ENCODE measurements at regions not wholly inside any gene's neighbourhood (a gene's known extent, or its start where the extent isn't known, plus 50 kb on each side); places are given as distances from the start of the nearest gene placed in this dataset.
"Not testable (repeated sequence)": the region's sequence is repeated elsewhere in the genome, so short reads cannot be mapped to it uniquely, and the experiment has no call there.

DNA sequence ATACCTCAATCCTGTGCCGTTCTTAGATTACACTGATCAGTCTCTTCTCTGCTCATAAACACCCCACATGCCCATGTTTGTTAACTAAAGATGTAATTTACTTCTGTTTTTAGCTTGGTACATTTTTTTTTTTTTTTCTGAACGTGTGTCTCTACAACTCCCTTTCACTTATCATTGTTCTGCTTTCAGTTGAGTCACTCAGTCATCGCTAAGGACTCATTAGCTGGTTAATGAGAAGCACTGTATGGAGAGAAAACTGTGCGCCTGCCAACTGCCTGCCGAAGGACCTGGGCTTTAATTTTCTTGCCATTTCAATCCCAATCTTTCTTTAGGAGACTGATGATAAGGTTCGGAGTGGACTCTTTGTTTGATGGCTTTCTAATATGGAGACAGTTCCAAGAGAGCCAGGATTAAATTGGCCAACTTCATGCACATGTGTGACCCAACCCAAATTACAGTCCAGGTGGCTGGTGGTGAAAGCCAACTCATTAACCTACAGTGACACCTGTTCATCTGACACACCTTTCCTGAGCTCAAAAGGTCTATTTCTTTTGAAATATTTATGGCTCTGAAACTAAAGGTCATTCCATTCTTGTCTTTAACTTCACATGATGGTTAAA lies 334.1 kb downstream of the BCKDHB start:
- no peak for DNase-seq

DNA sequence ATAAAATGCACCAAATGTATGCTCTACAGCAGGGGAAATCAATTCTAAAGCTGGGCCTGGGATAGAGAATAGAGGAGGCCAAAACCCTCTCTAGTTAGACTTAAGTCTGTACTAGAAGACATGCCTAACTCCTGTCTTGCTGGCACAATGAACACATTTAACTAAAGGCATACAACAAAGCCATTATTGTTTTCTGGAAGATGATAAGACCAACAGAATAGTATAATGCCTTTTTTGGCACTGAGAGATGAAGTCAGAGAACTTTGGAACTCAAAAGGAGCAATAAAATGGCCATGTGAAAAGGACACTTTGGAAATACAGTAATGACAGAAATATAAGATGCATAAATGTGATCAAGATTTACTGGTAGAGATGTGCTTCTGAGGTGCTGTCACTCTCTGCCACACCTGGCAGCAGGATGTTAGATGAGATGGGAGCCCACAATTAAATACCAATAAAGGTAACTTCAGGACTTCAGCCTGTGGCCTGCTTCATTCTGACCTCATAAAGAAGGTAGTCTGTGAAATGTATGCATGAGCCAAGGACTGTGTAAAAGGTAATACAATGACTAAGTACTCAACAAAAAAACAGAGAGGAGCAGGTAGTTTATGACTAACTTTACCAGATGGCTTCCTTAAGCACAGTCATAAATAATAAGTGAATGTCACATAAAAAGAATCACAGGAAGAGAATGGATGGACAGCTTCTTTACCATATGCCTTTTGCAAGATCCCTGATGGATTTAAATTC lies 333.4 kb downstream of the BCKDHB start:
- no peak for DNase-seq

DNA sequence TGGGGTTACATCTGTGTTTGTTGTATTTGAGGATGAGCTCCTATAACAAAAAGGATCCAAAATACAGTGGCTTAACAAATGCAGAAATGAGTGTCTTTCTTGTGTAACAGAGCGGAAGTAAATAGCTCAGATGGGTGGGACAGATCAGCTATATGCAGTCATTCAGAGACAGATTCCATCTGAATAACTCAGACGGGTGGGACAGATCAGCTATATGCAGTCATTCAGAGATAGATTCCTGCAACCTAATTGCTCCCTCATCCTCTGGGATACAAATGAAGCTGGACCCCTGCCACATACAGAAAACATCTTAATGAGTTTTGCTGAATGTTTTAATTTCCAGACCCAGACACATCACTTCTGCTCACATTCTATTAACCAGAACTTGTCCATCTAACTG lies 332.3 kb downstream of the BCKDHB start:
- peak; percentile 93 for DNase-seq

DNA sequence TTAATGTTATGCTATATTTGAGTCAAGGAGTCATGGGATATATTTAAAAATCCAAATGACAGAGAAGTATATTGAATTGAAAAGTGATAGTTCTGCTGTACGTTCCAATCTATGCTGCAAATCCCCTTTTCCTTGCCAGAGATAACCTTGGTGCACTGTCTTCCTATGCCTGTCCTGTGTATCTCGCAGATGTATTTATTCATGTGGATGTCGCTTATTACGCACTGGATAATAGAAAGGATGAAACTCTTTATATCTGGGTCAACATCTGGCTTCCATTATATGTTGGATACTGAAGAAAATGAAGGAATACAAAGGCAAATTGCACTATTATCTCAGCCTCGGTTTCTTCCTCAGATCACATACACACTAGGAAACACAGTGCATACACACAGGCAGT lies 331.3 kb downstream of the BCKDHB start:
- no peak for DNase-seq

DNA sequence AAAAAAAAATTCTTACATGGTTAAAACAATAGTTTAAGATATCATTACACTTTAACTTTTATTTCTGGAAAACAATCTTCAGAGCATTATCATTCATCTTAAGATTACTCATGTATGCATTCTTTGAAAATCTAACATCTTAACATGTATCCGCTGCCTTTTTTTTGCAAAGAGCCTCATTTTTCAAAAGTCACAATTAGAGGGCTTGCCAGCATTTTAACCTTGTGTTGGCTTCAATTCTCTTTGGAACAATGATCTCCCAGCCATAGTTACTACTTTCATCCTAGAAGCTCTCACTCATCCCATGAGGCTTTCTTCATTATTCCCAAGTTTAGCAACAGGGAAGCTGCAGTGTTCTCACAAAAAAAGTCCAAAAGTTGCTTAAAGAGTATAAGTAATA lies 330.8 kb downstream of the BCKDHB start:
- no peak for DNase-seq

DNA sequence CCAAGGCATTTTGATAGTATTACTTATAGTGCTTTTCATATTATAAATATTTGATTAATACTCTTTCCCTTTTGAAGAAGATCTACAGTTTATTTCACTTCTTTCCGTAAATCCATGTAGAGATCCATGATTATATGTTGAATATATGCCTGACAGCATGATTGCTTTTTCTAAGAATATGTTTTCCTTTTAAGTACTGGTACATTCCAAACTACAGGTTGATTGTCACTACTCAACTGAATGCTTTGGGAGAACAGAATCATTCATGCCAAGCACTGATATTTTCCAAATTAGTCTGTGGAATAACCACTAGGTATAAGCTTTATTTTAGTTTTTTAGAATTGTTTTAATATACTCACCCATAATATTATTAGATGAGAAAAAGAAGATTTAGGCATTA lies 330.2 kb downstream of the BCKDHB start:
- no peak for DNase-seq

DNA sequence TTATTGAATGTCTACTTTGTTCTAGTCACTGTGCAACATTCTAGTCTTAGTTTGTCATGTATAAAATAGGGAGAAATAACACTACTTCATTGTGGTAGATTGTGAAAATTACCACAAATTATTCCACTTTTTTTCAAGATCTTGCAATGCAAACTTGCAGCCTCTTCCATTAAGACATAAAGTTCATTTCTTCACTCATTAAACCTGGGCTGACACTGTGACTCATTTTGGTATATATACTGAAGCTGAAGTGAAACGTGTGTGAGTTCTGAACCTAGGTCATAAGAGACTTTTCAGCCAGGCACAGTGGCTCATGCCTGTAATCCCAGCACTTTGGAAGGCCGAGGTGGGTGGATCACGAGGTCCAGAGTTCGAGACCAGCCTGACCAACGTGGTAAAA lies 329.0 kb downstream of the BCKDHB start:
- no peak for DNase-seq

DNA sequence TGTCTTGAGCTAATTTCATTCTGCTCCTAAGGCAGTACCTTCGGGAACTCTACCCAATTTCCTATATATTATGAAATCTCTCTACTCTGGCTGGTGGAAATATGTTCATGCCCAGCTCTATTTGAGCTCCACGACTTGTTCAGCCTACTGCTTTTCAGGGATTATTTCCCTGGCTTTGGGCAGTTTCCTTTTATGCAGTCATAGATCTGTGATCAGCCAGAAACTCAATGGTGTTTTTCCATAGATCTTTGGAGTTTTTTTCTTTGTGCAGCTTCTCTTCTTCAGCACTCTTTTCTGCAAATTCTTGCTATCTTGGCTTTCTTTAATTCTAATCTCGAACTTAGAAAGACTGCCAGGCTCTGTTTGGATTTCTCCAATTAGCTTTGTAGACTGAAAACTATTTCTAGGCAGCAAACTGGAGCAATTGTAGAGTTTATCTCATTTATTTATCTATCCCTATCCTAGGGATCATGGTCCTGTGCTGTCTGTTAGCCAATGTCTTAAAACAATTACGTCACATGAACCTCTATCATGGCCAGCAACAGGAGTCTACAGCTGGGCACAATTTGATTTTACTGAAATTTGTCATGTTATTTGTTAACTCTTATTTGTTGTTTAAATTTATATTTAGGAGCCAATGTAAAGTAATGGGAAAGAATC lies 328.4 kb downstream of the BCKDHB start:
- no peak for DNase-seq

DNA sequence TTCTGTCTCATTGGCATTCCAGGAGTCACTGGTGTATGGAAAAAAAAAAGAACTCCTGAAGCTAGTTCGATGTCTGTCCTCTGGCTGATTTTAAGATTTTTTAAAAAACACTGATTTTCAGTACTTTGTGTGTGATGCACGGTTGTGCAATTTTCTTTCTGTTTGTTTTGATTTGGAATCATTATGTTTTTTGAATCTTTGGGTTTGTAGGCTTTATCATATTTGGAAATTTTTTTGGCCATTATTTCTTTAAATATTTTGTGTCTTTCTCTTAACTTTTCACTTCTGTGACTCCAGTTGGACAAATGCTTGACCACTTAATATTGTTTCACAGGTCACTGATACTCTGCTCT lies 327.2 kb downstream of the BCKDHB start:
- no peak for DNase-seq

DNA sequence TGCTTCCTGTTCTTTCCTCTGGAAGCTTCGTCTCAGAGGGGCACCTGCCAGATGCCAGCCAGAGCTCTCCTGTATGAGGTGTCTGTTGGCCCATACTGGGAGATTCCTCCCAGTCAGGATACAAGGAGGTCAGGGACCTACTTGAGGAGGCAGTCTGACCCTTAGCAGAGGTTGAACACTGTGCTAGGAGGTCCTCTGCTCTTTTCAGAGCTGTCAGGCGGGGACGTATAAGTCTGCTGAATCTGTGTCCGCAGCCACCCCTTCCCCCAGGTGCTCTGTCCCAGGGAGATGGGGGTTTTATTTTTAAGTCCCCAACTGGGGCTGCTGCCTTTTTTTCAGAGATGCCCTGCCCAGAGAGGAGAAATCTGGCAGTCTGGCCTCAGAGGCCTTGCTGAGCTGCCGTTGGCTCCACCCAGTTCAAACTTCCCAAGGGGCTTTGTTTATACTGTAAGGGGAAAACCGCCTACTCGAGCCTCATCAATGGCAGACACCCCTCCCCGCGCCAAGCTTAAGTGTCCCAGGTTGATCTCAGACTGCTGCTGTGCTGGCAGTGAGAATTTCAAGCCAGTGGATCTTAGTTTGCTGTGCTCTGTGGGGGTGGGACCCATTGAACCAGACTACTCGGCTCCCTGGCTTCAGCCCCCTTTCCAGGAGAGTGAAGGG lies 326.7 kb downstream of the BCKDHB start:
- DNase-seq = no peak

DNA sequence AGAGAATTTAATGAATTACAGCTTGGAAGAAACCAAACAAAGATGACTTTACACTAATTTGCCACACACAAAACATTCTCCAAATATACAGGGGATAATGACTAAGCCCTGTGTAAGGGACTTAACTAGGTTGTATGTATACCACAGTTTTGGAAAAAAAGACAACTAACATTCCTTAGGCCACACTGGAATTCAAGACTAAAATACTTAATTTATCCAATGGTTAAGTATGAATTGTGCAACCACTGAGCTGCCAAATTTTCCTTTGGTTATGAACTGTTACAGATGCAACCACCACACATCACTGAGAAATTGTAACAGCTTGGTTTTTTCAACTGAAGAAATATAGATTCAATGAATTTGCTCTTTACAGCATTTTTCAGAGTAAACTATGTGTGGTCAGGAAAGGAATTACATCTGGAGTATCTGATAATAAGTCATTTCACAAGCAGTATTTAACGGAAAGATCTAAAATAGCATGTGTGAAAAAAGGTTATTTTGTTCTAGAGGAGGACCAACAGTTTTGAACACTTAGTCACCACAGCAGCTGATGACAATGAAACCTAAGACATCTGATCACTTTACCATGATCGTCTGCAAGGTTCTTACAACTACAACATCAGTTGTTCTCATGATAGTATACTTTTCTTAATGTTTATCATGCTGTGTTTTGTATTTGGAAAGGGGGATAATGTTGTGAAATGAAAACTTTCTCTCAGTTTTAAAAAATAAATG lies 318.8 kb downstream of the BCKDHB start:
- peak; percentile 98 for DNase-seq

DNA sequence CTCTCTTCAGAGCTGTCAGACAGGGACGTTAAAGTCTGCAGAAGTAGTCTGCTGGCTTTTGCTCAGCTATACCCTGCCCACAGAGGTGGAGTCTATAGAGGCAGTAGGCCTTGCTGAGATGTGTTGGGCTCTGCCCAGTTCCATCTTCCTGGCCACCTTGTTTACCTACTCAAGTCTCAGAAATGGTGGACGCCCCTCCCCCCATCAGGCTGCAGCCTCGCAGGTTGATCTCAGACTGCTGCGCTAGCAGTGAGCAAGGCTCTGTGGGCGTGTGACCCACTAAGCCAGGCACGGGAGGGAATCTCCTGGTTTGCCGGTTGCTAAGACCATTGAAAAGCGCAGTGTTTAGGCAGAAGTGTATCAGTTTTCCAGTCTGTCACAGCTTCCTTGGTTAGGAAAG lies 305.0 kb downstream of the BCKDHB start:
- DNase-seq = no peak

DNA sequence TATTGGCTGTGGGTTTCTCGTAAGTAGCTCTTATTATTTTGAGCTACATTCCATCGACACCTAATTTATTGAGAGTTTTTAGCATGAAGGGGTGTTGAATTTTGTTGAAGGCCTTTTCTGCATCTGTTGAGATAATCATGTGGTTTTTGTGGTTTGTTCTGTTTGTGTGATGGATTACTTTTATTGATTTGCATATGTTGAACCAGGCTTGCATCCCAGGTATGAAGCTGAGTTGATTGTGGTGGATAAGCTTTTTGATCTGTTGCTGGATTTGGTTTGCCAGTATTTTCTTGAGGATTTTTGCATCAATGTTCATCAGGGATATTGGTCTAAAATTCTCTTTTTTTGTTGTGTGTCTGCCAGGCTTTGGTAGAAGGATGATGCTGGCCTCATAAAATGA lies 301.5 kb downstream of the BCKDHB start:
- not testable (repeated sequence) for DNase-seq

DNA sequence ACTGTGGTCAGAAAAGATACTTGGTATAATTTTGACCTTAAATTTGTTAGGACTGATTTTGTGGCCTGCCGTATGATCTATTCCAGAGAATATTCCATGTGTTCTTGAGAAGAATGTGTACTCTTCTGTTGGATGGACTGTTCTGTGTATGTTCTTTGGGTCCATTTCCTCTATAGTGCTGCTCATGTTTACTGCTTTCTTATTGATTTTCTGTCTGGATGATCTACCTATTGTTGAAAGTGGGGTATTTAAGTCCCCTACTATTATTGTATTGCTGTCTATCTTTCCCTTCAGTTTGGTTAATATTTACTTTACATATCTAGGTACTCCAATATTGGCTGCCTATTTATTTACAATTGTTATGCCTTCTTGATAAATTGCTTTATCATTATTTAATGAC lies 298.4 kb downstream of the BCKDHB start:
- DNase-seq = no peak

DNA sequence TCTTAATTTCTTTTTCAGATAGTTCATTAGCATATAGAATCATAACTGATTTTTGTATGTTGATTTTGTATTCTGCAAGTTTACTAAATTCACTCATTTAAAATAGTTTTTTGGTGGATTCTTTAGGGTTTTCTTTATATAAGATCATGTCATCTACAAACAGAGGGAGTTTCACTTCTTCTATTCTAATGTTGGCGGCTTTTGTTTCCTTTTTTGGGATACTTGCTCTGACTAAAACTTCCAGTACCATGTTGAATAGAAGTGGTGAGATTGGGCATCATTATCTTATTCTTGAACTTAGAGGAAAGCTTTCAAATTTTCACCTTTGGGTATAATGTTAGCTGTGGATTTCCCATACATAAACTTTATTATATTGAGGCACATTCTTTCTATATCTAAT lies 296.9 kb downstream of the BCKDHB start:
- no peak for DNase-seq

DNA sequence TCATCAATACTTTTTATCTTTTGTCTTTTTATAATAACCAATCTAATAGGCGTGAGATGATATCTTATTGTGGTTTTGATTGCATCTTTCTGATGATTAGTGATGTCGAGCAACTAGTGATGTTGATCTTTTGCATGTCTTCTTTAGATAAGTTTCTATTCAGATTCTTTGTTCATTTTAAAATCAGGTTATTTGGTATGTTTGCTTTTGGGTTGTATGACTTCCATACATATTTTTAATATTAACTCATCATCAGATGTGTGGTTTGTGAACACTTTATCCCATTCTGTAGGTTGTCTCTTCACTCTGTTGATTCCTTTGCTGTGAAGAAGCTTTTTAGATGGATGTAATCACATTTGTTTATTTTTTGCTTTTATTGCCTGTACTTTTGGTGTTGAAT lies 295.8 kb downstream of the BCKDHB start:
- DNase-seq = peak; percentile 41

Measured in HCEC 1CT (cell line).